Natural killer cell (primary cell): ENCODE measurements at regions not wholly inside any gene's neighbourhood (a gene's known extent, or its start where the extent isn't known, plus 50 kb on each side); places are given as distances from the start of the nearest gene placed in this dataset.

Experiments
- ATAC-seq, 3 donors: fragments of 150-1000 bp in 2 of 3; fragments of 200-7000 bp in 1 of 3; cut with Tn5 transposase; 1 replicate in 1 of 3; 2 replicates in 2 of 3; pipeline ENCODE4 v1.10.0; 2021; ENCODE audit warnings: mild to moderate bottlenecking in 2 of 3, moderate library complexity in 2 of 3
- DNase-seq, 2 donors: peaks; one replicate each; pipeline versions ENCODE4 v3.0.0 to v3.0.0-alpha.2; 2013 to 2021; ENCODE audit warnings: mixed read lengths in 1 of 2
- H3K27ac ChIP-seq: one replicate; pipeline ENCODE4 v1.5.1; 2013; ENCODE audit warnings: mild to moderate bottlenecking, low read length
- H3K27me3 ChIP-seq: one replicate; pipeline ENCODE4 v1.6.1; 2013; ENCODE audit warnings: low read length; ENCODE audit not compliant: control insufficient read depth, insufficient read depth
- H3K36me3 ChIP-seq: one replicate; pipeline ENCODE4 v1.6.1; 2013; ENCODE audit warnings: low read length; ENCODE audit not compliant: control insufficient read depth, insufficient read depth
- H3K4me1 ChIP-seq: one replicate; pipeline ENCODE4 v1.6.1; 2013; ENCODE audit warnings: low read length; ENCODE audit not compliant: control insufficient read depth, insufficient read depth
- H3K4me3 ChIP-seq: one replicate; pipeline ENCODE4 v1.5.1; 2013; ENCODE audit warnings: low read length
- H3K9me3 ChIP-seq: one replicate; pipeline ENCODE4 v1.6.1; 2013; ENCODE audit warnings: low read length; ENCODE audit not compliant: control insufficient read depth, insufficient read depth
- H3K27ac Mint-ChIP-seq, 2 donors: one replicate each; pipeline ENCODE4 v1.8.0; 2022; ENCODE audit warnings: mild to moderate bottlenecking in 2 of 2, mixed read lengths in 2 of 2, moderate library complexity in 1 of 2
- H3K27me3 Mint-ChIP-seq, 2 donors: one replicate each; pipeline ENCODE4 v1.8.0; 2022; ENCODE audit warnings: low read depth in 2 of 2, mixed read lengths in 2 of 2
- H3K36me3 Mint-ChIP-seq: one replicate; pipeline ENCODE4 v1.8.0; 2022; ENCODE audit warnings: mixed read lengths
- H3K4me1 Mint-ChIP-seq, 2 donors: one replicate each; pipeline ENCODE4 v1.8.0; 2022; ENCODE audit warnings: mixed read lengths in 2 of 2
- H3K4me3 Mint-ChIP-seq: one replicate; pipeline ENCODE4 v1.8.0; 2022; ENCODE audit warnings: mild to moderate bottlenecking, moderate library complexity, mixed read lengths
- H3K9me3 Mint-ChIP-seq, 2 donors: one replicate each; pipeline ENCODE4 v1.8.0; 2022; ENCODE audit warnings: mixed read lengths in 2 of 2
- CTCF ChIP-seq: fragments of 200-600 bp; IDR thresholded peaks from one replicate; pipeline ENCODE4 v1.8.0; 2022; ENCODE audit warnings: antibody characterized with exemption
- WGBS: methylation state at CpG from one replicate; pipeline ENCODE4 v1.1.7; 2013; ENCODE audit warnings: missing lambda C conversion rate; ENCODE audit not compliant: insufficient coverage; 5-methylcytosine and 5-hydroxymethylcytosine counted together
- intact Hi-C: fragments of 100-400 bp; cut with micrococcal nuclease; formaldehyde crosslinking; loops from one replicate; pipeline ENCODE4 v1.14.2; 2022

- no peaks in the 10 kb centered on the region for H3K9me3 ChIP-seq
- peaks cover 22 to 40% of the 10 kb centered on the region in 2 donors for H3K27me3 Mint-ChIP-seq
- TF ChIP-seq CTCF: no peak
- no peaks in the 10 kb centered on the region for H3K36me3 Mint-ChIP-seq
- intact Hi-C loops: no loop called here
- ATAC-seq (no peak), DNase-seq (no peak)
- no peak overlapping the region for H3K27ac ChIP-seq
- no peaks in the 10 kb centered on the region for H3K4me1 Mint-ChIP-seq
- no peaks in the 10 kb centered on the region for H3K36me3 ChIP-seq
- no peaks in the 10 kb centered on the region for H3K27me3 ChIP-seq
- no peaks in the 10 kb centered on the region for H3K4me1 ChIP-seq
- no peak overlapping the region for H3K4me3 Mint-ChIP-seq
- H3K9me3 Mint-ChIP-seq: no peaks in the 10 kb centered on the region
- H3K4me3 ChIP-seq: no peak overlapping the region
- no peak overlapping the region for H3K27ac Mint-ChIP-seq
- 76% methylated on average over 7 of the region's 7 CpGs for WGBS
Measured at GRCh38 chr19:31402529-31403316, 53.5 kb upstream of the TSHZ3 start.

GRCh38 chr19:31406106-31406505 lies 56.9 kb upstream of the TSHZ3 start:
- TF ChIP-seq CTCF: no peak

GRCh38 chr19:31408460-31409124 lies 59.4 kb upstream of the TSHZ3 start:
- no peak for ATAC-seq
- TF ChIP-seq CTCF: no peak
- no peaks in the 10 kb centered on the region for H3K36me3 Mint-ChIP-seq
- Histone ChIP-seq H3K27me3 (no peaks in the 10 kb centered on the region), H3K4me1 (no peaks in the 10 kb centered on the region), H3K27ac (no peak overlapping the region), H3K4me3 (no peak overlapping the region), H3K36me3 (no peaks in the 10 kb centered on the region), H3K9me3 (no peaks in the 10 kb centered on the region)
- H3K27ac Mint-ChIP-seq: no peak overlapping the region
- 81% methylated on average over 3 of the region's 3 CpGs for WGBS
- peaks cover 0 to 2% of the 10 kb centered on the region in 2 donors for H3K9me3 Mint-ChIP-seq
- no peak for DNase-seq
- H3K4me3 Mint-ChIP-seq: no peak overlapping the region
- H3K27me3 Mint-ChIP-seq: peaks cover 22 to 26% of the 10 kb centered on the region in 2 donors
- intact Hi-C loops: no loop called here
- no peaks in the 10 kb centered on the region for H3K4me1 Mint-ChIP-seq

More at GRCh38 chr19:31406106-31406505, 56.9 kb upstream of the TSHZ3 start:
- intact Hi-C loops: no loop called here
- no peaks in the 10 kb centered on the region for H3K4me1 Mint-ChIP-seq
- Histone ChIP-seq H3K4me1 (no peaks in the 10 kb centered on the region), H3K27me3 (no peaks in the 10 kb centered on the region), H3K27ac (no peak overlapping the region), H3K36me3 (no peaks in the 10 kb centered on the region), H3K4me3 (no peak overlapping the region), H3K9me3 (no peaks in the 10 kb centered on the region)
- 92% methylated on average over 4 of the region's 4 CpGs for WGBS
- H3K9me3 Mint-ChIP-seq: peaks cover 0 to 2% of the 10 kb centered on the region in 2 donors
- no peaks in the 10 kb centered on the region for H3K36me3 Mint-ChIP-seq
- peaks cover 22 to 34% of the 10 kb centered on the region in 2 donors for H3K27me3 Mint-ChIP-seq
- no peak overlapping the region for H3K4me3 Mint-ChIP-seq
- no peak overlapping the region for H3K27ac Mint-ChIP-seq
- ATAC-seq (no peak), DNase-seq (no peak)
